Liver (tissue), 8 donors: ENCODE measurements at regions not wholly inside any gene's neighbourhood (a gene's known extent, or its start where the extent isn't known, plus 50 kb on each side); places are given as distances from the start of the nearest gene placed in this dataset.

ENCODE experiments used
- DNase-seq: peaks from one replicate; pipeline ENCODE4 v3.0.0-alpha.2; 2017; ENCODE audit warnings: low spot score
- H3K27ac ChIP-seq, 2 donors: one replicate each; pipeline ENCODE4 v1.7.0; 2013; ENCODE audit warnings: inconsistent platforms in 2 of 2, low read length in 2 of 2, control low read depth in 1 of 2, low read depth in 1 of 2, mild to moderate bottlenecking in 1 of 2
- H3K27me3 ChIP-seq, 4 donors: one replicate each; pipeline versions ENCODE4 v1.6.1 to v1.7.0; 2013; ENCODE audit warnings: low read length in 3 of 4, inconsistent platforms in 1 of 4, mild to moderate bottlenecking in 1 of 4, moderate library complexity in 1 of 4; ENCODE audit not compliant: control insufficient read depth in 4 of 4, insufficient read depth in 4 of 4
- H3K36me3 ChIP-seq, 4 donors: one replicate each; pipeline versions ENCODE4 v1.6.1 to v1.7.0; 2013; ENCODE audit warnings: low read length in 3 of 4, mild to moderate bottlenecking in 3 of 4, low read depth in 1 of 4, moderate library complexity in 1 of 4; ENCODE audit not compliant: control insufficient read depth in 4 of 4, insufficient read depth in 3 of 4
- H3K4me1 ChIP-seq, 4 donors: one replicate each; pipeline versions ENCODE4 v1.6.1 to v1.7.0; 2013; ENCODE audit warnings: low read length in 3 of 4, mild to moderate bottlenecking in 3 of 4, moderate library complexity in 1 of 4; ENCODE audit not compliant: control insufficient read depth in 4 of 4, insufficient read depth in 4 of 4
- H3K4me3 ChIP-seq, 3 donors: one replicate each; pipeline versions ENCODE4 v1.6.1 to v1.7.0; 2013; ENCODE audit warnings: low read length in 3 of 3, control low read depth in 1 of 3, low read depth in 1 of 3, mild to moderate bottlenecking in 1 of 3
- H3K9ac ChIP-seq, 2 donors: one replicate each; pipeline ENCODE4 v1.7.0; 2013; ENCODE audit warnings: low read length in 2 of 2, mild to moderate bottlenecking in 2 of 2, moderate library complexity in 2 of 2, control low read depth in 1 of 2, low read depth in 1 of 2
- H3K9me3 ChIP-seq, 4 donors: one replicate each; pipeline versions ENCODE4 v1.6.1 to v1.7.0; 2013; ENCODE audit warnings: low read length in 3 of 4; ENCODE audit not compliant: control insufficient read depth in 4 of 4
- ATF3 ChIP-seq: IDR thresholded peaks from 2 replicates; pipeline ENCODE4 v1.6.1; 2016; ENCODE audit warnings: antibody characterized with exemption
- CTCF ChIP-seq: fragments of 150-350 bp; IDR thresholded peaks from 2 replicates; pipeline ENCODE4 v1.5.1; 2017; ENCODE audit warnings: improper control_type of control experiment, low read depth, low read length; ENCODE audit not compliant: missing input control
- EGR1 ChIP-seq, 2 donors: IDR thresholded peaks; 2 replicates each; pipeline ENCODE4 v1.6.1; 2016 to 2018; ENCODE audit warnings: antibody characterized with exemption in 2 of 2, low read depth in 2 of 2
- FOXA1 ChIP-seq: IDR thresholded peaks from 2 replicates; pipeline ENCODE4 v1.6.1; 2016; ENCODE audit warnings: antibody characterized with exemption
- FOXA2 ChIP-seq: IDR thresholded peaks from 2 replicates; pipeline ENCODE4 v1.6.1; 2016; ENCODE audit warnings: antibody characterized with exemption
- GABPA ChIP-seq, 2 donors: IDR thresholded peaks in 1 of 2; conservative IDR thresholded peaks in 1 of 2; 2 replicates each; pipeline ENCODE4 v1.6.1; 2016; ENCODE audit warnings: antibody characterized with exemption in 2 of 2, mild to moderate bottlenecking in 1 of 2, moderate library complexity in 1 of 2
- HNF4A ChIP-seq, 2 donors: conservative IDR thresholded peaks; 2 replicates each; pipeline ENCODE4 v1.6.1; 2016; ENCODE audit warnings: antibody characterized with exemption in 2 of 2, mild to moderate bottlenecking in 2 of 2
- HNF4G ChIP-seq: IDR thresholded peaks from 2 replicates; pipeline ENCODE4 v1.6.1; 2016; ENCODE audit warnings: antibody characterized with exemption
- JUND ChIP-seq, 2 donors: IDR thresholded peaks; 2 replicates each; pipeline ENCODE4 v1.6.1; 2016; ENCODE audit warnings: antibody characterized with exemption in 2 of 2
- NR2F2 ChIP-seq: IDR thresholded peaks from 2 replicates; pipeline ENCODE4 v1.6.1; 2016; ENCODE audit warnings: antibody characterized with exemption
- RAD21 ChIP-seq, 2 donors: IDR thresholded peaks; 2 replicates each; pipeline ENCODE4 v1.6.1; 2016; ENCODE audit warnings: antibody characterized with exemption in 2 of 2, mild to moderate bottlenecking in 2 of 2
- REST ChIP-seq: IDR thresholded peaks from 2 replicates; pipeline ENCODE4 v1.6.1; 2016; ENCODE audit warnings: antibody characterized with exemption, mild to moderate bottlenecking
- RXRA ChIP-seq, 2 donors: IDR thresholded peaks; 2 replicates each; pipeline ENCODE4 v1.6.1; 2017 to 2018; ENCODE audit warnings: antibody characterized with exemption in 2 of 2, mild to moderate bottlenecking in 1 of 2
- SP1 ChIP-seq: IDR thresholded peaks from 2 replicates; pipeline ENCODE4 v1.6.1; 2018; ENCODE audit warnings: antibody characterized with exemption, mild to moderate bottlenecking
- TAF1 ChIP-seq: conservative IDR thresholded peaks from 2 replicates; pipeline ENCODE4 v1.6.1; 2016; ENCODE audit warnings: antibody characterized with exemption, mild to moderate bottlenecking
- YY1 ChIP-seq: IDR thresholded peaks from 2 replicates; pipeline ENCODE4 v1.6.1; 2016; ENCODE audit warnings: antibody characterized with exemption, mild to moderate bottlenecking
- WGBS: extraction: QIAGEN DNeasy Blood & Tissue Kit; methylation state at CpG from one replicate; pipeline ENCODE4 v1.1.7; 2013; 5-methylcytosine and 5-hydroxymethylcytosine counted together
- TF ChIP-seq, protein P1 (sequence below): IDR thresholded peaks from 2 replicates; pipeline ENCODE4 v1.6.1; 2016; ENCODE audit warnings: antibody characterized with exemption
- TF ChIP-seq, protein P2 (sequence below): IDR thresholded peaks from 2 replicates; pipeline ENCODE4 v1.6.1; 2016; ENCODE audit warnings: antibody characterized with exemption
- donor health status: healthy.
- donor health status: healthy.
- donor health status: healthy.
- donor health status: healthy.
- donor health status: healthy.

- no peak for DNase-seq
- TF ChIP-seq NR2F2 (no peak), HNF4A (conservative IDR thresholded peaks at IDR 0.05) (no peak), SP1 (no peak), FOXA2 (no peak), GABPA (IDR thresholded peaks at IDR 0.05 in 1 of 2, conservative IDR thresholded peaks at IDR 0.05 in 1 of 2) (no peak), TAF1 (no peak), YY1 (no peak), JUND (IDR thresholded peaks at IDR 0.05) (no peak), RXRA (IDR thresholded peaks at IDR 0.05) (no peak)
- TF ChIP-seq, protein P1, sequence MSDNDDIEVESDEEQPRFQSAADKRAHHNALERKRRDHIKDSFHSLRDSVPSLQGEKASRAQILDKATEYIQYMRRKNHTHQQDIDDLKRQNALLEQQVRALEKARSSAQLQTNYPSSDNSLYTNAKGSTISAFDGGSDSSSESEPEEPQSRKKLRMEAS, result no peak
- no peak overlapping the region for H3K9ac ChIP-seq
- 91% methylated on average over 2 of the region's 2 CpGs for WGBS
- no peaks in the 10 kb centered on the region for H3K9me3 ChIP-seq
- no peak overlapping the region for H3K27ac ChIP-seq
- H3K4me1 ChIP-seq, result no peaks in the 10 kb centered on the region
- H3K36me3 ChIP-seq, result no peaks in the 10 kb centered on the region
- H3K4me3 ChIP-seq, result no peak overlapping the region
- H3K27me3 ChIP-seq, result no peaks in the 10 kb centered on the region
Observed at GRCh38 chr6:134402372-134402984, 84.6 kb upstream of the SGK1 start.

- H3K4me1 ChIP-seq, result no peaks in the 10 kb centered on the region
- TF ChIP-seq, protein P2, sequence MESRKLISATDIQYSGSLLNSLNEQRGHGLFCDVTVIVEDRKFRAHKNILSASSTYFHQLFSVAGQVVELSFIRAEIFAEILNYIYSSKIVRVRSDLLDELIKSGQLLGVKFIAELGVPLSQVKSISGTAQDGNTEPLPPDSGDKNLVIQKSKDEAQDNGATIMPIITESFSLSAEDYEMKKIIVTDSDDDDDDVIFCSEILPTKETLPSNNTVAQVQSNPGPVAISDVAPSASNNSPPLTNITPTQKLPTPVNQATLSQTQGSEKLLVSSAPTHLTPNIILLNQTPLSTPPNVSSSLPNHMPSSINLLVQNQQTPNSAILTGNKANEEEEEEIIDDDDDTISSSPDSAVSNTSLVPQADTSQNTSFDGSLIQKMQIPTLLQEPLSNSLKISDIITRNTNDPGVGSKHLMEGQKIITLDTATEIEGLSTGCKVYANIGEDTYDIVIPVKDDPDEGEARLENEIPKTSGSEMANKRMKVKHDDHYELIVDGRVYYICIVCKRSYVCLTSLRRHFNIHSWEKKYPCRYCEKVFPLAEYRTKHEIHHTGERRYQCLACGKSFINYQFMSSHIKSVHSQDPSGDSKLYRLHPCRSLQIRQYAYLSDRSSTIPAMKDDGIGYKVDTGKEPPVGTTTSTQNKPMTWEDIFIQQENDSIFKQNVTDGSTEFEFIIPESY, result no peak
- TF ChIP-seq HNF4G (no peak), SP1 (no peak), FOXA2 (no peak), REST (no peak), ATF3 (no peak), TAF1 (no peak), GABPA (IDR thresholded peaks at IDR 0.05 in 1 of 2, conservative IDR thresholded peaks at IDR 0.05 in 1 of 2) (no peak), CTCF (no peak), YY1 (no peak), EGR1 (IDR thresholded peaks at IDR 0.05; ENCODE audit: low read depth in 2 of 2) (no peak), JUND (IDR thresholded peaks at IDR 0.05) (no peak), HNF4A (conservative IDR thresholded peaks at IDR 0.05) (no peak), RAD21 (IDR thresholded peaks at IDR 0.05) (no peak), FOXA1 (no peak), RXRA (IDR thresholded peaks at IDR 0.05) (no peak), NR2F2 (no peak)
- TF ChIP-seq, protein P1, result no peak
- no peak overlapping the region for H3K27ac ChIP-seq
- no peaks in the 10 kb centered on the region for H3K9me3 ChIP-seq
- no peak overlapping the region for H3K4me3 ChIP-seq
- no peak for DNase-seq
- H3K27me3 ChIP-seq, result no peaks in the 10 kb centered on the region
- 79% methylated on average over 2 of the region's 2 CpGs for WGBS
- no peaks in the 10 kb centered on the region for H3K36me3 ChIP-seq
- H3K9ac ChIP-seq, result no peak overlapping the region
Observed at GRCh38 chr6:134400941-134401340, 83.0 kb upstream of the SGK1 start.
